ENCODE measurements at regions not wholly inside any gene's neighbourhood (a gene's known extent, or its start where the extent isn't known, plus 50 kb on each side); places are given as distances from the start of the nearest gene placed in this dataset.
"Not testable (repeated sequence)": the region's sequence is repeated elsewhere in the genome, so short reads cannot be mapped to it uniquely, and the experiment has no call there.

GRCh38 chr10:30696416-30697185, 67.0 kb upstream of the LYZL2 start:
- not testable (repeated sequence) for DNase-seq

- DNase-seq, result not testable (repeated sequence)
These were observed 66.1 kb upstream of the LYZL2 start for GRCh38 chr10:30695481-30696236.

GRCh38 chr10:30694518-30695228, 65.1 kb upstream of the LYZL2 start:
- DNase-seq, result no peak

GRCh38 chr10:30691639-30692015, 62.1 kb upstream of the LYZL2 start:
- no peak for DNase-seq

DNA sequence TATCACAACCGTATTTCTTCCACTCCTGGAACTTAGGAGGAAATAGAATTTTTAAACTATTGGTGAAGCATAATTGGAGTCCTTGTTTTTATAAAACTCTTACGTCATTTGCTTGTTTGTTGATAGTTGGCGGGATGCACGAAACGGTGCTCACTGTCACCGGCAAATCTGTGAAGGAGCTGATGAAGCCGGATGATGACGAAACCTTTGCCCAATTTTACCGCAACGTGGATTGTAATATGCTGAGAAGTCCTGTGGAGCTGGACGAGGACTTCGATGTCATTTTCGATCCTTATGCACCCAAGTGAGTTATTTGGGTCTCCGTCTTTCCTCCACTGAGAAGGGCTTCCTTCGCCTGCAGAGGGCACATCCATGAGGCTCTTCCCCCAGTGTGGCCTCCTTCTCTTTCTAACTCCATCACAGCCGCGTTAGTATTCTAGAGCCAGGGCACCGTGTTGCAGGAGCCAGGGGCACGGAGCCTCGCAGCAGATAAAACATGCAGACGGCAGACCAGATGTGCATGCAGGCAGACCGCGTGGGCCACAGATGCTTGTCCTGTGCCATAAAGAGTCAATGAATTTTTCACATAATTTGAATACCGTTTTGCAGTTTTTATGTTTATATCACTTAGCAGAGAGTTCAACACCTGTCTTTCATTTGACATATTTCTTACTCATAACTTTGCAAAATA, 61.5 kb upstream of the LYZL2 start:
- DNase-seq, result not testable (repeated sequence)

DNA sequence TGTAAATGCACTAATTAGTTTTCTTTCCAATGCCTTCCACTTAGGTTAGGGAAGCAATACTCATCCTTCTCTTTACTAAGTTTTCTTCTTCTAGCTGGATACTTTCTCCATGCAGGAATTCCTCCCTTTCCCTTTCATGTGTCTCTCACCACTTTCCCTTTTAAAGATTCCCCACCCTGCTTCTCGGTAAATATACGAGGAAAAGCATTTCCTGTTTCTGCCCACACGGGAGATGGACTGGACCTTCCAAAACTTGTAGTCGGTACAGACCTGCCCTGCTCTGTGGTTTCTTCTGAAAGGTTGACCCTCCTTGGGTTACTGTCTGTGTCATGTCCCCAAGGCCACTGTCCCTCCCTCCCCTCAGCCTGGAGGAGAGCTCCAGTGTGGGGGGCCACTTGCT, 58.9 kb upstream of the LYZL2 start:
- no peak for DNase-seq

- peak; percentile 53 for DNase-seq
These were observed 58.2 kb upstream of the LYZL2 start for GRCh38 chr10:30687698-30688213.

DNA sequence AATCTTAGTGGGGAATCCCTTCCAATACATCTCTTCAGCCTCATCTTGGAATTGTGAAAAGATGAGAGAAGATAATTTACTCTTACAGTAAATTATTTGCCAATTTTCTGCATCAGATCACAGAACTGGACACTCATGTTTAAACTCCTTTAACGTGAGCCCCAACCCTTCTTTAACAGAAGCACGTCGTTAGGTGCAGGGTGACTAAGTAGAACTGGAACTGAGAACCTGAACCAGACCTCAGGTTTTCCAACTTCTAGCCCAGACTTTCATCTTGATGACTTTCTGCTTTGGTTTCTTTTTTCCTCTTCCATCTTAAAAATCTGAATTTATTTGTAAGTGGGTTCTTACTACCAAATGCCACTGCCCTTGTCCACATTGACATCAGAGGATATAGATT, 57.2 kb upstream of the LYZL2 start:
- no peak for DNase-seq

- DNase-seq, result no peak
These were observed 53.9 kb upstream of the LYZL2 start for GRCh38 chr10:30683496-30683895.

- not testable (repeated sequence) for DNase-seq
These were observed 53.0 kb upstream of the LYZL2 start for GRCh38 chr10:30682377-30683199.

GRCh38 chr10:30680908-30681307, 51.4 kb upstream of the LYZL2 start:
- no peak for DNase-seq

All from NCI-H1694 treated with DMSO at 0.1 percent for 48 hours (cell line).